ES-I3 (cell line): ENCODE measurements at regions not wholly inside any gene's neighbourhood (a gene's known extent, or its start where the extent isn't known, plus 50 kb on each side); places are given as distances from the start of the nearest gene placed in this dataset.
"Not testable (repeated sequence)": the region's sequence is repeated elsewhere in the genome, so short reads cannot be mapped to it uniquely, and the experiment has no call there.

Experiments
- H3K36me3 ChIP-seq: 2 replicates; pipeline ENCODE4 v1.6.1; 2013; ENCODE audit warnings: mild to moderate bottlenecking, low read length, control low read depth, moderate library complexity; ENCODE audit not compliant: insufficient read depth
- H3K4me1 ChIP-seq: 2 replicates; pipeline ENCODE4 v1.6.1; 2013; ENCODE audit warnings: mild to moderate bottlenecking, control low read depth, low read length; ENCODE audit not compliant: insufficient read depth
- H3K9ac ChIP-seq: 2 replicates; pipeline ENCODE4 v1.6.1; 2013; ENCODE audit warnings: low read depth, mild to moderate bottlenecking, low read length, moderate library complexity
- H3K9me3 ChIP-seq: 2 replicates; pipeline ENCODE4 v1.6.1; 2013; ENCODE audit warnings: mild to moderate bottlenecking, low read length, moderate library complexity; ENCODE audit not compliant: control insufficient read depth, insufficient read depth

DNA sequence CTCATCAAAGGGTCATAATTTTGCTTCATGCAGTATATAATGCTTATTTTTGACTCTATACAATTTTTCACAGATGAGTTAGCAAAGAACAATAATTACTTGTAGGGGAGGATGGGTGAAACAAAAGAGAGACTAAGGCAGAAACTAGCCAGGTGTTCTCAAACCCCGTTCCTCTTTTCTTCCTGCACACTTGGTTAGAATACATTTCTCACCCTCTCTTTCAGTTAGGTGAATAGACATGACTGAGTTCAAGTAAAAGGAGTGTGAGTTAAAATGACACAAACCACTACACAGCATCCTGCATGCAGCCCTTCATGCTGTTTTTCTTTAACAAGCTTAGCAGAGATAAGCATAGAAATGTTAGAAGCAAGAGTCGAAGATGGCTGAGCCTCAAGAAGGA, 922.2 kb downstream of the TBL1XR1 start:
- H3K9me3 ChIP-seq: no peaks in the 10 kb centered on the region
- H3K4me1 ChIP-seq: no peaks in the 10 kb centered on the region
- H3K9ac ChIP-seq: no peak overlapping the region
- H3K36me3 ChIP-seq: no peaks in the 10 kb centered on the region

DNA sequence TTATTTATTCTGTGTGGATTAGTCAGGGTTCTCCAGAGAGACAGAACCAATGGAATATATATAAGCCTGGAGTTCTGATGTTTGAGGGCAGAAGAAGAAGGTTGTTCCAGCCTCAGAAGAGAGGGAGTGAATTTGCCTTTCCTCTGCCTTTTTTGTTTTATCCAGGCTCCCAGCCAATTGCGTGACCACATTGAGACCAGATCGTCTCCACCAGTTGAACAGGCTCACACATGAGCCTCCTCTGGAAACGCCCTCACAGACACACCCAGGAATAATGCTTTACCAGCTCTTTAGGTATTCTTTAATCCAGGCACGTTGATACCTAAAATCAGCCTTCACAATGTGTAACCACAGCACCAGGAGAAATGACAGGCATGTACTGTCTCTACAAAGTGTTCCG, 923.1 kb downstream of the TBL1XR1 start:
- H3K9me3 ChIP-seq: no peaks in the 10 kb centered on the region
- H3K9ac ChIP-seq: no peak overlapping the region
- no peaks in the 10 kb centered on the region for H3K4me1 ChIP-seq
- H3K36me3 ChIP-seq: no peaks in the 10 kb centered on the region

GRCh38 chr3:176262071-176262470, 935.2 kb downstream of the TBL1XR1 start:
- Histone ChIP-seq H3K9me3 (no peaks in the 10 kb centered on the region; the same call in none of the 2 replicates), H3K9ac (no peak overlapping the region), H3K36me3 (no peaks in the 10 kb centered on the region), H3K4me1 (no peaks in the 10 kb centered on the region)

DNA sequence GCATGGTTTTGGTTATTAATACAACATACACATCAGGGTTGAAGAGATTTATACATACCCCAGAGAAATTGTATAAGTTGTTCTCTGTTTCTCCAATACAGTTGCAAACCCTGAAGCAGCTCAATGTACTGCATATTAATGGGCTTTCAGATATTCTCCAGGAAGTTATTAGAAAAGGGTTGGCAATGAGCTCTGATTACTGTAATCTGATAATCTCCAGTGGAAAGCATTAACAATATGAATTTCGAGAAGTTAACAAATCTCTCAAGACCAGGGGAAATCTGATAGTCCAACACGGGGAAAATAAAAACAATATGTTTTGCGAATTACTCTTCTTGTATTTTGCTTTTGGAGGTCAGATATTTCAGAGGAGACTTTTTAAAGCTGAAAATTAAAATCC, 950.1 kb downstream of the TBL1XR1 start:
- no peaks in the 10 kb centered on the region for H3K9me3 ChIP-seq
- no peaks in the 10 kb centered on the region for H3K36me3 ChIP-seq
- H3K9ac ChIP-seq: no peak overlapping the region
- no peaks in the 10 kb centered on the region for H3K4me1 ChIP-seq

DNA sequence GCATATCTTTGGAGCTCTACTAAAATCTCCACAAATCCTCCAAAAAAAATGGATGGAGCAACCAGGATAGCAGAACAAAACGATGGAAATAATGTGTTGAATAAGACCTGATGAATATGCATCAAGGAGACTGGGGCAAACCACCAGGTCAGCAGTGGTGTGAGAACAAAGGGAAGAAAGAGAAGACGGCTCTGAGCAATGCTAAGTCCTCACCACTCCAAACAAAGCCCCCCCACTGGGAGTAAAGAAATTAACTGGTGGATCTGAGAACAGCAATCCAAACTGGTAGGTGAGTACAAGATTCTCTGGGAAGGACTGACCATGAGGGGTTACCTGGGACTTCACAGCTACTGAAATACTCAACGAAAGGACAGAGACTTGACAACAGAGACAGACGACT, 977.3 kb downstream of the TBL1XR1 start:
- no peaks in the 10 kb centered on the region for H3K9me3 ChIP-seq
- H3K4me1 ChIP-seq: peaks cover 8% of the 10 kb centered on the region; the same call in 1 of the 2 replicates
- peak overlapping the region; percentile 20 for H3K9ac ChIP-seq
- H3K36me3 ChIP-seq: no peaks in the 10 kb centered on the region

DNA sequence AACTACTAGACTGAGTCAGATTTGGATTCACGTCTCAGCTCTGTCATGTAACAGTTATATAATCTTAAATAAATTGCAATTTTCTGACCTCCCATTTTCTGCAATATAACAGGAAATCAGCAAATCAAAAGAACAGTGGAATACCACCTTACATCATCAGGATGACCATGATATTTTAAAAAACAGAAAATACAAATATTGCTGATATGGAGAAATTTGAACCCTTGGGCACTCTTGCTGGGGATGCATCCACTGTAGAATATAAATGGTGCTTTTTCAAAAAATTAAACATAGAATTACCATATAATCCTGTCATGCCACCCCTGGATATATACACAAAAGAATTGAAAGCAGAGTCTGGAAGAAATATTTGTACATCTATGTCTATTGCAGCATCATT, 982.5 kb downstream of the TBL1XR1 start:
- Histone ChIP-seq H3K9ac (no peak overlapping the region), H3K9me3 (no peaks in the 10 kb centered on the region), H3K36me3 (no peaks in the 10 kb centered on the region), H3K4me1 (peaks cover 3% of the 10 kb centered on the region; the same call in 1 of the 2 replicates)

GRCh38 chr3:176213314-176213713, 984.0 kb downstream of the TBL1XR1 start:
- H3K9ac ChIP-seq, H3K4me1 ChIP-seq, H3K36me3 ChIP-seq, H3K9me3 ChIP-seq: not testable (repeated sequence)

- no peaks in the 10 kb centered on the region for H3K4me1 ChIP-seq
- H3K9ac ChIP-seq: no peak overlapping the region
- H3K9me3 ChIP-seq: no peaks in the 10 kb centered on the region
- H3K36me3 ChIP-seq: no peaks in the 10 kb centered on the region
Measured at GRCh38 chr3:176208915-176209314, 988.4 kb downstream of the TBL1XR1 start.

GRCh38 chr3:176208283-176208682, 989.0 kb downstream of the TBL1XR1 start:
- Histone ChIP-seq H3K9me3 (no peaks in the 10 kb centered on the region), H3K4me1 (no peaks in the 10 kb centered on the region), H3K9ac (no peak overlapping the region), H3K36me3 (no peaks in the 10 kb centered on the region)

- H3K36me3 ChIP-seq: no peaks in the 10 kb centered on the region
- H3K9me3 ChIP-seq: no peaks in the 10 kb centered on the region
- no peak overlapping the region for H3K9ac ChIP-seq
- H3K4me1 ChIP-seq: no peaks in the 10 kb centered on the region
Measured at GRCh38 chr3:176206809-176207208, 990.5 kb downstream of the TBL1XR1 start.

DNA sequence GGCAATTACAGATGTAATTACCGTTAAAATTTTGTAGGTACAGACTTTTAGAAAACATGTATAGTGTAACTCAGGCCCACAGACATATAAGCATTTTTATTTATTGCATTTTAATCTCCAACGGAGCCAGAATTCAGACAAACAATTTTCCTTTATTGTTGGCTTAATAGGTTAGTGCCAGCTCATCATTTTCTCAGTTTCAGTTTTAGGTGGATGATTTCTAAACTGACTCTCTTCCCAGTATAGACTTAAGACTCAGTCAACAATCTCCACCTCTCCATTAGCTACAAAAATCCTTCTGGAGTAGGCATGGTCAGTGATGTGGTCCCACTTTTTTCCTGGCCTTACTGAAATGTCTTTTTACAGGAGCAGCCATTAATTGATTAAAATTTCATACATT, 994.6 kb downstream of the TBL1XR1 start:
- Histone ChIP-seq H3K36me3 (no peaks in the 10 kb centered on the region), H3K9me3 (peaks cover 1% of the 10 kb centered on the region; the same call in 1 of the 2 replicates), H3K4me1 (no peaks in the 10 kb centered on the region), H3K9ac (no peak overlapping the region)

DNA sequence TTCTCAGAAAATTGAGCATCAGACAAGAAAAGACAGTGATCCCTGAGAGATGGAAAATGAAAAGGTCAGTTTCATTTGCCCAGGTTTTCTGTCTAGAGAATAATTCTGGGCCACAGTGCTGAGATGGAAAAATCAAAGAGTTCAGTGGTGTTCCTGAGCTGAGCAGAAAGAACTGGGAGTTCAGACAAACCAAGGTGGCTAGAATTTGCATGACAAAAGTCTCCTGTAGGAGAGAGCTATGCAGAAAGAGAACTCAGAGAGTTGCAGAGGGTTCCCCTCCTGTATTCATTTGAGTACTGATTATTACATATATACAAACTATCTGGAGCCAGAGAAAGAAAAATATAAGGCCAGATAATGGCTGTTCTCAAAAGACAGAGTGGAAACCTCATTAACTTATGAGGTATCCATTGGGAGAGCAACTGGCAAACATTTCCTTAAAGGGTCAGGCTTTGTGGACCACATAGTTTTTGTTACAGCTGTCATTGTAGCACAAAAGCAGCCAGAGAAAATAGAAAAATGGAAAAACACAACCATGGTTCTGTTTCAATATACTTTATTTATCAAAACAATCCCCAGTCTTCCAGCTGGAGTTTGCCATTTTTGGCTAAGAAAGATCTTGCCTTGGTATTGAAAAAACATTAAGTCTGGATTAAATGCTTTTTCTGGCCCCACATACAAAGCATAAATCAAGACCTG, 1004.1 kb downstream of the TBL1XR1 start:
- peaks cover 8% of the 10 kb centered on the region for H3K4me1 ChIP-seq

DNA sequence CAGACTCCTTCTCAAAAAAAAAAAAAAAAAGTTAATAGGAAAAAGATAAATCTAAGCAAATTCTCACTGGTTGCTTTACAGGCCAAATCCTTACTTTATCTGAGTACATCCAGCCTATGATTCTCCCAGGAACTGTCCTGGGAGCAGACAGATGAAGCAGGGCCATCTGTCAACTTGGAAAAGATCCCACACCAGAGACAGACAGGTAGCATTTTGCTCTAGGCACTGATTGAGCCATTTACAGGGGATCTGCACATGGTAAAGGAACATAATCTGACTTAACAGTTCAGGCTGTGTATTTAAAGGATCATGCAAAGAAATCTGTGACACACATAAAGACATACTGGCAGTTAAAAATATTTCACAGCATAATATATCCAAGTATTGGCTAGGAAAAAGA, 1006.5 kb downstream of the TBL1XR1 start:
- Histone ChIP-seq H3K36me3 (no peaks in the 10 kb centered on the region), H3K9me3 (no peaks in the 10 kb centered on the region), H3K4me1 (peaks cover 8% of the 10 kb centered on the region), H3K9ac (no peak overlapping the region)

More for the DNA sequence above, 1004.1 kb downstream of the TBL1XR1 start:
- H3K36me3 ChIP-seq: no peaks in the 10 kb centered on the region
- H3K9me3 ChIP-seq: peaks cover 13% of the 10 kb centered on the region
- no peak overlapping the region for H3K9ac ChIP-seq

DNA sequence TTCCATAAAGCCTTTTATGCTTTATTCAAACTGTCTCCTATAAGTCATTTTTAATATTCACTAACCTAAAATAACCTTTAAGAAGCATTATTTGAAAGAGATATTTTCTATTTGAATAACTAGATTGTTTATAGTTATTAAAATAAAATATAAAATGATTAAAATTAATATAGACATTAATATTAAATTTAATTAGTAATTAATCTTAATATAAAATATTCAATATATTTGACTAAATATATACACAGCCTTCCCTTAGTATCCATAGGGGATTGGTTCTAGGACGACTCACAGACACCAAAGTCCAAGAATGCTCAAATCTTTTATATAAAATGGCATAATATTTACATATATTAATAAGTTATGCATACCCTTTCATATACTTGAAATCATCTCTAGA, 1014.1 kb downstream of the TBL1XR1 start:
- no peaks in the 10 kb centered on the region for H3K36me3 ChIP-seq
- no peaks in the 10 kb centered on the region for H3K9me3 ChIP-seq
- H3K9ac ChIP-seq: no peak overlapping the region
- H3K4me1 ChIP-seq: no peaks in the 10 kb centered on the region

DNA sequence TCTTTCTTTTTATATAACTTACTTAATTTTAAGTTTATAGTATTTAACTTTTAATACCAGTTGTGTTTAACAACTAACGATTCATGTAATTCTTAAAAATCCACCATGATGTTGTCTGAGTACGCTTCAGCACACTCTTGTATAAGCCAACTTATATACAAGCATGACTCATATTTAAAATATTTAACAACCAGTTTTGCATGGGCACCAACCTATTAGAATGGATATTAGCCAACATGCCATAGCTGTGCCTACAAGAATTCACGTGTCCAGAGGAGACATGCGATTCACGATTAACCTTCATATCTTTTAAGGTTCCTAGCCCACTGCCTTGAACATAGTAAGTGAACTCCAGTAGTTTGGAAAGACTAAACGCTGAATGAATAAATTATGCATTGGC, 1023.2 kb downstream of the TBL1XR1 start:
- Histone ChIP-seq H3K4me1 (peaks cover 15% of the 10 kb centered on the region), H3K9ac (no peak overlapping the region), H3K36me3 (no peaks in the 10 kb centered on the region), H3K9me3 (no peaks in the 10 kb centered on the region)
